Endothelial cell of umbilical vein (primary cell): ENCODE measurements at regions not wholly inside any gene's neighbourhood (a gene's known extent, or its start where the extent isn't known, plus 50 kb on each side); places are given as distances from the start of the nearest gene placed in this dataset.

Source experiments
- BruUV-seq: library from RNA; stranded (reverse); fragments of 400-500 nt; replicated peaks from 2 replicates; lab custom pipeline; 2021; lab: Mats Ljungman, UMichigan
- CTCF ChIA-PET: fragments of 300-600, 350-600 bp; sonication (Branson Sonifier 250); formaldehyde crosslinking; loops from one replicate; lab custom pipeline; 2021; ENCODE audit warnings: antibody characterized with exemption, inconsistent platforms; lab: Charles Lee
- POLR2A ChIA-PET: fragments of 300-600, 350-600 bp; sonication (Branson Sonifier 250); formaldehyde crosslinking; loops from one replicate; lab custom pipeline; 2021; ENCODE audit warnings: antibody characterized with exemption, inconsistent platforms; lab: Charles Lee
- DNase-seq: peaks from one replicate; pipeline ENCODE4 v3.0.0-alpha.2; 2011; ENCODE audit warnings: low read depth, low spot score
- FAIRE-seq: peaks from 2 replicates; lab custom pipeline; 2011; peaks lifted over from hg19 to GRCh38; lab: Jason Lieb, UNC
- H2AFZ ChIP-seq: 2 replicates; pipeline ENCODE4 v1.6.0; 2012; ENCODE audit warnings: low read depth, low read length, control low read depth, inconsistent platforms
- H3K27ac ChIP-seq: 2 replicates; pipeline ENCODE4 v1.5.1; 2011; ENCODE audit warnings: low read depth, mild to moderate bottlenecking, control low read depth, low read length, moderate library complexity; ENCODE audit not compliant: insufficient read depth
- H3K27me3 ChIP-seq, 2 experiments: 2 replicates each; pipeline versions ENCODE4 v1.6.0 to v1.6.1; 2011; ENCODE audit warnings: low read length in 2 of 2, mixed read lengths in 1 of 2; ENCODE audit not compliant: control insufficient read depth in 2 of 2, insufficient read depth in 2 of 2
- H3K36me3 ChIP-seq, 2 experiments: 2 replicates in 1 of 2; 3 replicates in 1 of 2; pipeline ENCODE4 v1.5.1; 2011; ENCODE audit warnings: low read length in 2 of 2, mild to moderate bottlenecking in 1 of 2, moderate library complexity in 1 of 2; ENCODE audit not compliant: control insufficient read depth in 2 of 2, insufficient read depth in 2 of 2; ENCODE audit errors: extremely low read depth in 1 of 2
- H3K4me1 ChIP-seq: 3 replicates; pipeline ENCODE4 v1.5.1; 2011; ENCODE audit warnings: mild to moderate bottlenecking, low read length; ENCODE audit not compliant: control insufficient read depth, insufficient read depth; ENCODE audit errors: extremely low read depth
- H3K4me2 ChIP-seq: 2 replicates; pipeline ENCODE4 v1.6.1; 2011; ENCODE audit warnings: low read length, control low read depth, mixed read lengths; ENCODE audit not compliant: insufficient read depth
- H3K4me3 ChIP-seq, 3 experiments: fragments of 200-600 bp in 1 of 3; sonication (generic), shearing (Covaris generic) in 1 of 3; replicated peaks in 1 of 3; 2 replicates each; pipeline ENCODE4 v1.5.1; 2011 to 2016; ENCODE audit warnings: control low read depth in 3 of 3, low read length in 3 of 3, mild to moderate bottlenecking in 2 of 3, inconsistent platforms in 1 of 3, low read depth in 1 of 3, moderate library complexity in 1 of 3; ENCODE audit not compliant: insufficient read depth in 1 of 3
- H3K79me2 ChIP-seq: 2 replicates; pipeline ENCODE4 v1.6.0; 2012; ENCODE audit warnings: low read length, inconsistent platforms; ENCODE audit not compliant: control insufficient read depth, insufficient read depth
- H3K9ac ChIP-seq: replicated peaks from 2 replicates; pipeline ENCODE3; 2011; ENCODE audit warnings: low read length, control low read depth; ENCODE audit not compliant: insufficient read depth; ENCODE audit errors: extremely low read depth
- H3K9me1 ChIP-seq: replicated peaks from 3 replicates; pipeline ENCODE4 v1.6.0; 2011; ENCODE audit warnings: mild to moderate bottlenecking, low read length; ENCODE audit not compliant: control insufficient read depth, insufficient read depth; ENCODE audit errors: extremely low read depth
- H3K9me3 ChIP-seq: replicated peaks from 2 replicates; pipeline ENCODE4 v1.5.1; 2012; ENCODE audit warnings: low read length, inconsistent platforms; ENCODE audit not compliant: control insufficient read depth, insufficient read depth
- H4K20me1 ChIP-seq: replicated peaks from 2 replicates; pipeline ENCODE3; 2011; ENCODE audit warnings: mild to moderate bottlenecking, low read length; ENCODE audit not compliant: control insufficient read depth, insufficient read depth; ENCODE audit errors: extremely low read depth
- CTCF ChIP-seq, 2 donors: IDR thresholded peaks; 1 replicate in 1 of 2; 2 replicates in 1 of 2; pipeline ENCODE4 v1.5.1; 2011; ENCODE audit warnings: low read length in 2 of 2, mild to moderate bottlenecking in 2 of 2, moderate library complexity in 2 of 2, control low read depth in 1 of 2, inconsistent platforms in 1 of 2, low read depth in 1 of 2; ENCODE audit not compliant: insufficient read depth in 1 of 2; ENCODE audit errors: extremely low read depth in 1 of 2
- EZH2 ChIP-seq: IDR thresholded peaks from 2 replicates; pipeline ENCODE4 v1.6.1; 2012; ENCODE audit warnings: borderline replicate concordance, low read depth, mild to moderate bottlenecking, moderate library complexity, low read length, inconsistent platforms; ENCODE audit not compliant: severe bottlenecking
- FOS ChIP-seq: IDR thresholded peaks from 2 replicates; pipeline ENCODE4 v1.6.1; 2011; ENCODE audit warnings: mild to moderate bottlenecking, low read length, moderate library complexity, borderline replicate concordance; ENCODE audit not compliant: insufficient read depth
- GATA2 ChIP-seq: IDR thresholded peaks from 2 replicates; pipeline ENCODE4 v1.7.0; 2011; ENCODE audit warnings: low read depth, mild to moderate bottlenecking, moderate library complexity, mixed read lengths, low read length; ENCODE audit not compliant: insufficient read length, insufficient read depth
- JUN ChIP-seq: IDR thresholded peaks from 2 replicates; pipeline ENCODE4 v1.6.1; 2011; ENCODE audit warnings: borderline replicate concordance, low read depth; ENCODE audit not compliant: insufficient read length, insufficient read depth
- MAX ChIP-seq: IDR thresholded peaks from 2 replicates; pipeline ENCODE4 v1.6.1; 2011; ENCODE audit not compliant: insufficient read depth, insufficient read length
- MYC ChIP-seq: IDR thresholded peaks from one replicate; pipeline ENCODE4 v1.6.1; 2011; ENCODE audit warnings: mild to moderate bottlenecking, low read depth, low read length
- POLR2A ChIP-seq: IDR thresholded peaks from 2 replicates; pipeline ENCODE4 v1.6.1; 2012; ENCODE audit warnings: low read depth, mild to moderate bottlenecking, control low read depth, low read length
- POLR2AphosphoS5 ChIP-seq: IDR thresholded peaks from 2 replicates; pipeline ENCODE4 v1.6.1; 2012; ENCODE audit warnings: low read depth, mild to moderate bottlenecking, control low read depth, low read length, moderate library complexity; ENCODE audit not compliant: insufficient read depth
- dilution Hi-C: fragments of 300-500 bp; cut with MboI; formaldehyde crosslinking; loops from one replicate; pipeline ENCODE4 v1.15.0; 2019; ENCODE audit warnings: low sequenced_read_pairs; ENCODE audit not compliant: extremely low pct_ligation_motif_present
- intact Hi-C: fragments of 100-400 bp; cut with micrococcal nuclease; formaldehyde crosslinking; loops from one replicate; pipeline ENCODE4 v1.10.0; 2022

- no peak overlapping the region for H3K27ac ChIP-seq
- BruUV-seq, result no TSS peak
- intact Hi-C loops, result no loop called here
- H3K9me3 ChIP-seq, result no peaks in the 10 kb centered on the region
- no peak overlapping the region for H3K9ac ChIP-seq
- H3K4me1 ChIP-seq, result no peaks in the 10 kb centered on the region
- H4K20me1 ChIP-seq, result no peaks in the 10 kb centered on the region
- no peak for TF ChIP-seq MAX
- H3K79me2 ChIP-seq, result no peaks in the 10 kb centered on the region
- H2AFZ ChIP-seq, result no peak overlapping the region
- H3K4me2 ChIP-seq, result no peak overlapping the region
- no peaks in the 10 kb centered on the region for H3K9me1 ChIP-seq
- H3K36me3 ChIP-seq, result no peaks in the 10 kb centered on the region
- H3K27me3 ChIP-seq, result no peaks in the 10 kb centered on the region
- dilution Hi-C loops, result no loop called here
- DNase-seq (no peak), FAIRE-seq (no peak)
- ChIA-PET CTCF (no interaction called here), POLR2A (no interaction called here)
- H3K4me3 ChIP-seq, result no peak overlapping the region
Measured at GRCh38 chr14:27605282-27605681, 1007.4 kb upstream of the NOVA1 start.

GRCh38 chr14:27608377-27608776 is 1010.5 kb upstream of the NOVA1 start:
- Histone ChIP-seq H3K9ac (no peak overlapping the region), H2AFZ (no peak overlapping the region), H3K9me1 (no peaks in the 10 kb centered on the region), H3K4me1 (no peaks in the 10 kb centered on the region), H3K27ac (no peak overlapping the region), H3K36me3 (no peaks in the 10 kb centered on the region), H3K4me3 (no peak overlapping the region), H3K79me2 (no peaks in the 10 kb centered on the region), H3K9me3 (no peaks in the 10 kb centered on the region), H3K4me2 (no peak overlapping the region), H4K20me1 (no peaks in the 10 kb centered on the region), H3K27me3 (no peaks in the 10 kb centered on the region)
- ChIA-PET CTCF (interaction anchor here (0.5 kb wide), 1 partner anchor 36 kb away, joined by 3 read pairs; no protein-coding TSS in a partner anchor), POLR2A (no interaction called here)
- dilution Hi-C loops, result no loop called here
- BruUV-seq, result no TSS peak
- DNase-seq (no peak), FAIRE-seq (no peak)
- intact Hi-C loops, result no loop called here
- no peak for TF ChIP-seq EZH2
- TF ChIP-seq FOS, result no peak
- no peak for TF ChIP-seq POLR2AphosphoS5
- TF ChIP-seq GATA2, result no peak
- no peak for TF ChIP-seq MAX
- TF ChIP-seq POLR2A, result no peak
- TF ChIP-seq MYC, result no peak
- no peak for TF ChIP-seq JUN
- no peak for TF ChIP-seq CTCF (IDR thresholded peaks at IDR 0.05; ENCODE audit: extremely low read depth in 1 of 2, insufficient read depth in 1 of 2, low read depth in 1 of 2, low read length in 2 of 2)
